H9 (cell line): ENCODE measurements at regions not wholly inside any gene's neighbourhood (a gene's known extent, or its start where the extent isn't known, plus 50 kb on each side); places are given as distances from the start of the nearest gene placed in this dataset.

ENCODE experiments used
- DNase-seq: peaks from one replicate; pipeline ENCODE4 v3.0.0-alpha.2; 2017
- H2AFZ ChIP-seq: one replicate; pipeline ENCODE4 v1.6.1; 2013; ENCODE audit warnings: mild to moderate bottlenecking, low read length, control low read depth, moderate library complexity
- H2AK5ac ChIP-seq: 2 replicates; pipeline ENCODE4 v1.6.1; 2013; ENCODE audit warnings: low read length, control low read depth, mixed read lengths; ENCODE audit not compliant: insufficient read length
- H2BK120ac ChIP-seq: one replicate; pipeline ENCODE4 v1.6.1; 2013; ENCODE audit warnings: low read depth, mild to moderate bottlenecking, low read length, control low read depth, inconsistent platforms; ENCODE audit not compliant: poor library complexity, severe bottlenecking
- H2BK12ac ChIP-seq: 2 replicates; pipeline ENCODE4 v1.6.1; 2013; ENCODE audit warnings: low read length, control low read depth, mixed read lengths, low read depth; ENCODE audit not compliant: insufficient read length
- H2BK15ac ChIP-seq: 2 replicates; pipeline ENCODE4 v1.6.1; 2013; ENCODE audit warnings: low read depth, low read length, control low read depth
- H2BK20ac ChIP-seq: one replicate; pipeline ENCODE4 v1.6.1; 2013; ENCODE audit warnings: low read depth, mild to moderate bottlenecking, low read length, control low read depth, inconsistent platforms; ENCODE audit not compliant: poor library complexity, severe bottlenecking
- H2BK5ac ChIP-seq: 2 replicates; pipeline ENCODE4 v1.6.1; 2013; ENCODE audit warnings: low read length, control low read depth, mixed read lengths; ENCODE audit not compliant: insufficient read length
- H3K14ac ChIP-seq: 2 replicates; pipeline ENCODE4 v1.6.1; 2013; ENCODE audit warnings: low read length, control low read depth; ENCODE audit not compliant: insufficient read depth
- H3K18ac ChIP-seq: 2 replicates; pipeline ENCODE4 v1.6.1; 2013; ENCODE audit warnings: low read depth, mild to moderate bottlenecking, mixed read lengths, low read length, control low read depth; ENCODE audit not compliant: insufficient read length
- H3K23ac ChIP-seq: 2 replicates; pipeline ENCODE4 v1.6.1; 2013; ENCODE audit warnings: low read length, control low read depth, mixed read lengths, low read depth; ENCODE audit not compliant: insufficient read length
- H3K23me2 ChIP-seq: 2 replicates; pipeline ENCODE4 v1.6.1; 2013; ENCODE audit warnings: low read depth, mild to moderate bottlenecking, mixed read lengths, low read length, control low read depth; ENCODE audit not compliant: insufficient read length, poor library complexity, severe bottlenecking
- H3K27ac ChIP-seq: 2 replicates; pipeline ENCODE4 v1.5.1; 2013; ENCODE audit warnings: low read length, control low read depth, mixed read lengths, low read depth; ENCODE audit not compliant: insufficient read length
- H3K27me3 ChIP-seq: 2 replicates; pipeline ENCODE4 v1.6.1; 2013; ENCODE audit warnings: low read length, control low read depth, inconsistent platforms; ENCODE audit not compliant: insufficient read depth
- H3K4ac ChIP-seq: 2 replicates; pipeline ENCODE4 v1.6.1; 2013; ENCODE audit warnings: low read depth, mild to moderate bottlenecking, control low read depth, inconsistent platforms, low read length, moderate library complexity
- H3K4me1 ChIP-seq: 2 replicates; pipeline ENCODE4 v1.6.1; 2013; ENCODE audit warnings: low read length, control low read depth, inconsistent platforms; ENCODE audit not compliant: insufficient read depth
- H3K4me2 ChIP-seq: 2 replicates; pipeline ENCODE4 v1.6.1; 2013; ENCODE audit warnings: low read length, control low read depth, mixed read lengths; ENCODE audit not compliant: insufficient read length, insufficient read depth
- H3K56ac ChIP-seq: 2 replicates; pipeline ENCODE4 v1.6.1; 2013; ENCODE audit warnings: low read depth, mild to moderate bottlenecking, mixed read lengths, low read length, control low read depth; ENCODE audit not compliant: insufficient read length
- H3K79me1 ChIP-seq: 2 replicates; pipeline ENCODE4 v1.6.1; 2013; ENCODE audit warnings: low read depth, mild to moderate bottlenecking, moderate library complexity, low read length, control low read depth, inconsistent platforms; ENCODE audit not compliant: insufficient read depth, poor library complexity, severe bottlenecking
- H3K79me2 ChIP-seq: 2 replicates; pipeline ENCODE4 v1.6.1; 2013; ENCODE audit warnings: low read length, control low read depth, inconsistent platforms; ENCODE audit not compliant: insufficient read depth
- H3K9ac ChIP-seq: 2 replicates; pipeline ENCODE4 v1.6.1; 2013; ENCODE audit warnings: low read length, control low read depth, mixed read lengths; ENCODE audit not compliant: insufficient read length; ENCODE audit errors: extremely low read depth
- H3K9me3 ChIP-seq: one replicate; pipeline ENCODE4 v1.6.1; 2013; ENCODE audit warnings: low read depth, low read length, inconsistent platforms; ENCODE audit not compliant: control insufficient read depth
- H3T11ph ChIP-seq: one replicate; pipeline ENCODE4 v1.6.1; 2013; ENCODE audit warnings: mild to moderate bottlenecking, low read length, control low read depth, inconsistent platforms
- H4K20me1 ChIP-seq: one replicate; pipeline ENCODE4 v1.6.1; 2013; ENCODE audit not compliant: control insufficient read depth, insufficient read length, insufficient read depth
- H4K5ac ChIP-seq: 2 replicates; pipeline ENCODE4 v1.6.1; 2013; ENCODE audit warnings: low read depth, mild to moderate bottlenecking, mixed read lengths, low read length, control low read depth; ENCODE audit not compliant: insufficient read length
- H4K8ac ChIP-seq: replicated peaks from 2 replicates; pipeline ENCODE4 v1.6.1; 2013; ENCODE audit warnings: low read length, control low read depth, mixed read lengths, low read depth; ENCODE audit not compliant: insufficient read length
- H4K91ac ChIP-seq: 2 replicates; pipeline ENCODE4 v1.6.1; 2013; ENCODE audit warnings: low read depth, mild to moderate bottlenecking, moderate library complexity, mixed read lengths, low read length, control low read depth; ENCODE audit not compliant: insufficient read length
- H3K27ac Mint-ChIP-seq, 3 experiments: 2 replicates in 2 of 3; 3 replicates in 1 of 3; pipeline ENCODE4 v1.8.0; 2020 to 2021; ENCODE audit warnings: mixed read lengths in 3 of 3, mild to moderate bottlenecking in 1 of 3, moderate library complexity in 1 of 3
- H3K27me3 Mint-ChIP-seq: 2 replicates; pipeline ENCODE4 v1.8.0; 2021; ENCODE audit warnings: low read depth, mild to moderate bottlenecking, moderate library complexity, mixed read lengths
- H3K36me3 Mint-ChIP-seq, 3 experiments: 2 replicates in 2 of 3; 3 replicates in 1 of 3; pipeline ENCODE4 v1.8.0; 2020 to 2021; ENCODE audit warnings: low read depth in 3 of 3, mixed read lengths in 3 of 3; ENCODE audit not compliant: insufficient read depth in 1 of 3
- H3K4me1 Mint-ChIP-seq, 2 experiments: 2 replicates each; pipeline ENCODE4 v1.8.0; 2020; ENCODE audit warnings: mixed read lengths in 2 of 2
- H3K4me3 Mint-ChIP-seq, 2 experiments: 2 replicates in 1 of 2; 3 replicates in 1 of 2; pipeline ENCODE4 v1.8.0; 2020 to 2021; ENCODE audit warnings: mild to moderate bottlenecking in 2 of 2, mixed read lengths in 2 of 2, moderate library complexity in 1 of 2
- H3K9me3 Mint-ChIP-seq, 2 experiments: 2 replicates in 1 of 2; 3 replicates in 1 of 2; pipeline ENCODE4 v1.8.0; 2020; ENCODE audit warnings: mild to moderate bottlenecking in 2 of 2, mixed read lengths in 2 of 2, moderate library complexity in 1 of 2
- WGBS: extraction: QIAGEN DNeasy Blood & Tissue Kit; methylation state at CpG from one replicate; pipeline ENCODE4 v1.1.7; 2013; ENCODE audit warnings: missing lambda C conversion rate, low lambda C conversion rate, mixed read lengths; ENCODE audit not compliant: insufficient read length; ENCODE audit errors: extremely low coverage; 5-methylcytosine and 5-hydroxymethylcytosine counted together
- TF ChIP-seq, protein P1 (sequence below): fragments of 200-600 bp; sonication (generic); conservative IDR thresholded peaks from 3 replicates; pipeline ENCODE4 v1.8.0; 2021; ENCODE audit warnings: antibody characterized with exemption, mild to moderate bottlenecking

DNA sequence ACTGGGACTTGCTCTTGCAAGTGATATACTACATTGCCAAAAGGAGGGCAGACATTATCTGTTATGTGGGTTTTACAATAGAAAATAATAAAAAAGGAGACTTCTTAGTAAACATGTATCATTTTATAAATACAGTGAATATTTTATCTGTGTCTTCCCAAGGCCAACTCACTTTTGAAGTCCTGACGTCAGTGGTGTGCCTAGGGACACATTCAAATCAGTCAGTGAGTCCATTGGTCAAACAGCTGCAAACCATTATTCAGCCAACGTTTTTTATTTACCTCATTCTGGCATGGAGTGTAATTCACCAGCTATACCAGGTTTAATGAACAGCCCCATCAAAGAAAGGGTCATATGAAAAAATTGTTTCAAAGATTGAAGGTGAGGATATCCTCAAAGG, 263.7 kb downstream of the IPMK start:
- no peak overlapping the region for H3K18ac ChIP-seq
- H3K56ac ChIP-seq = no peak overlapping the region
- no peak overlapping the region for H3K4me2 ChIP-seq
- H3K4ac ChIP-seq = no peak overlapping the region
- no peak overlapping the region for H3K14ac ChIP-seq
- no peaks in the 10 kb centered on the region for H3K79me1 ChIP-seq
- Mint-ChIP-seq H3K36me3 (no peaks in the 10 kb centered on the region; a peak in 1 of 7 replicates), H3K27ac (no peak overlapping the region), H3K4me3 (no peak overlapping the region), H3K9me3 (no peaks in the 10 kb centered on the region), H3K4me1 (peaks cover 10 to 17% of the 10 kb centered on the region in 2 experiments), H3K27me3 (no peaks in the 10 kb centered on the region)
- H4K20me1 ChIP-seq = no peaks in the 10 kb centered on the region
- H2BK120ac ChIP-seq = no peak overlapping the region
- no peak overlapping the region for H2BK15ac ChIP-seq
- H3K23me2 ChIP-seq = no peaks in the 10 kb centered on the region
- no peak overlapping the region for H3K9ac ChIP-seq
- DNase-seq = no peak
- no peak overlapping the region for H3T11ph ChIP-seq
- no peak overlapping the region for H3K23ac ChIP-seq
- no peak overlapping the region for H2AK5ac ChIP-seq
- H3K4me1 ChIP-seq = peaks cover 3% of the 10 kb centered on the region; the same call in 1 of the 2 replicates
- TF ChIP-seq, protein P1, sequence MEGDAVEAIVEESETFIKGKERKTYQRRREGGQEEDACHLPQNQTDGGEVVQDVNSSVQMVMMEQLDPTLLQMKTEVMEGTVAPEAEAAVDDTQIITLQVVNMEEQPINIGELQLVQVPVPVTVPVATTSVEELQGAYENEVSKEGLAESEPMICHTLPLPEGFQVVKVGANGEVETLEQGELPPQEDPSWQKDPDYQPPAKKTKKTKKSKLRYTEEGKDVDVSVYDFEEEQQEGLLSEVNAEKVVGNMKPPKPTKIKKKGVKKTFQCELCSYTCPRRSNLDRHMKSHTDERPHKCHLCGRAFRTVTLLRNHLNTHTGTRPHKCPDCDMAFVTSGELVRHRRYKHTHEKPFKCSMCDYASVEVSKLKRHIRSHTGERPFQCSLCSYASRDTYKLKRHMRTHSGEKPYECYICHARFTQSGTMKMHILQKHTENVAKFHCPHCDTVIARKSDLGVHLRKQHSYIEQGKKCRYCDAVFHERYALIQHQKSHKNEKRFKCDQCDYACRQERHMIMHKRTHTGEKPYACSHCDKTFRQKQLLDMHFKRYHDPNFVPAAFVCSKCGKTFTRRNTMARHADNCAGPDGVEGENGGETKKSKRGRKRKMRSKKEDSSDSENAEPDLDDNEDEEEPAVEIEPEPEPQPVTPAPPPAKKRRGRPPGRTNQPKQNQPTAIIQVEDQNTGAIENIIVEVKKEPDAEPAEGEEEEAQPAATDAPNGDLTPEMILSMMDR = no peak
- no peak overlapping the region for H2AFZ ChIP-seq
- no peaks in the 10 kb centered on the region for H3K27me3 ChIP-seq
- H3K79me2 ChIP-seq = no peaks in the 10 kb centered on the region
- H2BK20ac ChIP-seq = no peak overlapping the region
- H4K91ac ChIP-seq = no peak overlapping the region
- WGBS = no CpG with 5 or more reads among the region's 2 CpGs
- no peak overlapping the region for H4K5ac ChIP-seq
- no peak overlapping the region for H3K27ac ChIP-seq
- H4K8ac ChIP-seq = no peak overlapping the region
- H2BK5ac ChIP-seq = no peak overlapping the region
- H3K9me3 ChIP-seq = no peaks in the 10 kb centered on the region
- H2BK12ac ChIP-seq = no peak overlapping the region
